ENCODE measurements at regions not wholly inside any gene's neighbourhood (a gene's known extent, or its start where the extent isn't known, plus 50 kb on each side); places are given as distances from the start of the nearest gene placed in this dataset.

DNA sequence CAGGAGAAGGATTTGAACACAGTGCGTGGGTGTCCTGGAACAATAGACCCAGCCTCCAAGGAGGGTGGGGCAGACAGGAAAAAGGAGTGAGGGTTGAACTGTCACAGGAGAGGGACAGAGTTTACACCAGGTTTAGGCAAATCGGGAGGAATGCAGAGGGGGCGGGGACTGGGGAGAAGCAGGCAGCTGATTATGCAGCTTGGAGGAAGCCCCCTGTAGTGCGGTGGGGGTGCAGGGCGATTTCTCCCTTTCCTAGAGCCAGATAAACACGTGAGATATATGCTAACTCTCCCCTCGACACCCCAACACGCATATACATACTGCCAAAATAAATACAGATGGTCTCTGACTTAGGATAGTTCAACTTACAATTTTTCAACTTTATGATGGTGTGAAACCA, 108.6 kb upstream of the PRR20G start:
- dilution Hi-C loops (cut with MboI; ENCODE audit: extremely low pct_ligation_motif_present, low sequenced_read_pairs) = no loop called here

More for the DNA sequence above, 108.6 kb upstream of the PRR20G start:
- H3K9me3 ChIP-seq (replicated peaks; ENCODE audit: control insufficient read depth, insufficient read depth, low read length) = no peaks in the 10 kb centered on the region
- no peak overlapping the region for H2AFZ ChIP-seq (ENCODE audit: low read depth, low read length)
- TF ChIP-seq MYC (IDR thresholded peaks at IDR 0.05; ENCODE audit: low read depth, low read length) = no peak
- TF ChIP-seq EZH2 (IDR thresholded peaks at IDR 0.05; ENCODE audit: borderline replicate concordance, low read depth, low read length, severe bottlenecking) = no peak
- TF ChIP-seq, protein P1, sequence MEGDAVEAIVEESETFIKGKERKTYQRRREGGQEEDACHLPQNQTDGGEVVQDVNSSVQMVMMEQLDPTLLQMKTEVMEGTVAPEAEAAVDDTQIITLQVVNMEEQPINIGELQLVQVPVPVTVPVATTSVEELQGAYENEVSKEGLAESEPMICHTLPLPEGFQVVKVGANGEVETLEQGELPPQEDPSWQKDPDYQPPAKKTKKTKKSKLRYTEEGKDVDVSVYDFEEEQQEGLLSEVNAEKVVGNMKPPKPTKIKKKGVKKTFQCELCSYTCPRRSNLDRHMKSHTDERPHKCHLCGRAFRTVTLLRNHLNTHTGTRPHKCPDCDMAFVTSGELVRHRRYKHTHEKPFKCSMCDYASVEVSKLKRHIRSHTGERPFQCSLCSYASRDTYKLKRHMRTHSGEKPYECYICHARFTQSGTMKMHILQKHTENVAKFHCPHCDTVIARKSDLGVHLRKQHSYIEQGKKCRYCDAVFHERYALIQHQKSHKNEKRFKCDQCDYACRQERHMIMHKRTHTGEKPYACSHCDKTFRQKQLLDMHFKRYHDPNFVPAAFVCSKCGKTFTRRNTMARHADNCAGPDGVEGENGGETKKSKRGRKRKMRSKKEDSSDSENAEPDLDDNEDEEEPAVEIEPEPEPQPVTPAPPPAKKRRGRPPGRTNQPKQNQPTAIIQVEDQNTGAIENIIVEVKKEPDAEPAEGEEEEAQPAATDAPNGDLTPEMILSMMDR (IDR thresholded peaks at IDR 0.05; ENCODE audit: extremely low read depth in 1 of 2, insufficient read depth in 1 of 2, low read depth in 1 of 2, low read length in 2 of 2) = no peak
- no peak for TF ChIP-seq FOS (IDR thresholded peaks at IDR 0.05; ENCODE audit: borderline replicate concordance, insufficient read depth, low read length)
- no peak for TF ChIP-seq POLR2AphosphoS5 (IDR thresholded peaks at IDR 0.05; ENCODE audit: insufficient read depth, low read depth, low read length)
- TF ChIP-seq, protein P2, sequence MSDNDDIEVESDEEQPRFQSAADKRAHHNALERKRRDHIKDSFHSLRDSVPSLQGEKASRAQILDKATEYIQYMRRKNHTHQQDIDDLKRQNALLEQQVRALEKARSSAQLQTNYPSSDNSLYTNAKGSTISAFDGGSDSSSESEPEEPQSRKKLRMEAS (IDR thresholded peaks at IDR 0.05; ENCODE audit: insufficient read depth, insufficient read length) = no peak
- TF ChIP-seq POLR2A (IDR thresholded peaks at IDR 0.05; ENCODE audit: low read depth, low read length) = no peak
- no peak for TF ChIP-seq GATA2 (IDR thresholded peaks at IDR 0.05; ENCODE audit: insufficient read depth, insufficient read length, low read depth, low read length)
- TF ChIP-seq JUN (IDR thresholded peaks at IDR 0.05; ENCODE audit: borderline replicate concordance, insufficient read depth, insufficient read length, low read depth) = no peak
- intact Hi-C loops (cut with micrococcal nuclease) = no loop called here
- DNase-seq (ENCODE audit: low read depth, low spot score) = no peak
- H3K79me2 ChIP-seq (ENCODE audit: control insufficient read depth, insufficient read depth, low read length) = no peaks in the 10 kb centered on the region
- H4K20me1 ChIP-seq (replicated peaks; ENCODE audit: control insufficient read depth, extremely low read depth, insufficient read depth, low read length) = no peaks in the 10 kb centered on the region
- H3K4me3 ChIP-seq (replicated peaks in 1 of 3; ENCODE audit: insufficient read depth in 1 of 3, low read depth in 1 of 3, low read length in 3 of 3) = no peak overlapping the region
- ChIA-PET CTCF (no interaction called here), POLR2A (no interaction called here)
- no peaks in the 10 kb centered on the region for H3K4me1 ChIP-seq (ENCODE audit: control insufficient read depth, extremely low read depth, insufficient read depth, low read length)
- H3K36me3 ChIP-seq (ENCODE audit: control insufficient read depth in 2 of 2, extremely low read depth in 1 of 2, insufficient read depth in 2 of 2, low read length in 2 of 2) = no peaks in the 10 kb centered on the region
- no peak overlapping the region for H3K27ac ChIP-seq (ENCODE audit: insufficient read depth, low read depth, low read length)
- H3K27me3 ChIP-seq (ENCODE audit: control insufficient read depth in 2 of 2, insufficient read depth in 2 of 2, low read length in 2 of 2) = peaks cover 2 to 13% of the 10 kb centered on the region in 2 experiments
- no peak overlapping the region for H3K4me2 ChIP-seq (ENCODE audit: insufficient read depth, low read length)
- H3K9me1 ChIP-seq (replicated peaks; ENCODE audit: control insufficient read depth, extremely low read depth, insufficient read depth, low read length) = no peaks in the 10 kb centered on the region
- FAIRE-seq = no peak
- no peak overlapping the region for H3K9ac ChIP-seq (replicated peaks; ENCODE audit: extremely low read depth, insufficient read depth, low read length)
- no TSS peak for BruUV-seq (replicated peaks)

Measured in endothelial cell of umbilical vein (primary cell).